SH-SY5Y (cell line): ENCODE measurements at regions not wholly inside any gene's neighbourhood (a gene's known extent, or its start where the extent isn't known, plus 50 kb on each side); places are given as distances from the start of the nearest gene placed in this dataset.

ENCODE experiments used
- GATA2 ChIP-seq: IDR thresholded peaks from 2 replicates; pipeline ENCODE4 v1.6.1; 2011; ENCODE audit warnings: mild to moderate bottlenecking, low read depth, low read length
- GATA3 ChIP-seq: IDR thresholded peaks from 2 replicates; pipeline ENCODE4 v1.6.1; 2011; ENCODE audit warnings: low read depth, mild to moderate bottlenecking, low read length, moderate library complexity

GRCh38 chr14:62501021-62501750 lies 544.1 kb downstream of the KCNH5 start:
- TF ChIP-seq GATA3 (no peak), GATA2 (no peak)
